GM23338 (cell line): ENCODE measurements at regions not wholly inside any gene's neighbourhood (a gene's known extent, or its start where the extent isn't known, plus 50 kb on each side); places are given as distances from the start of the nearest gene placed in this dataset.

Source experiments
- POLR2AphosphoS5 ChIP-seq: IDR thresholded peaks from 2 replicates; pipeline ENCODE4 v1.6.1; 2016; ENCODE audit warnings: antibody characterized with exemption, low read depth
- TF ChIP-seq, protein P1 (sequence below): fragments of 250-450 bp; sonication (Bioruptor Pico); IDR thresholded peaks from 2 replicates; pipeline ENCODE4 v1.5.0; 2020; ENCODE audit warnings: mild to moderate bottlenecking, moderate library complexity
- TF ChIP-seq, protein P2 (sequence below): IDR thresholded peaks from 2 replicates; pipeline ENCODE4 v1.6.1; 2016; ENCODE audit warnings: antibody characterized with exemption
- TF ChIP-seq, protein P3 (sequence below), 2 experiments: fragments of 200-600 bp in 1 of 2; sonication (generic) in 1 of 2; conservative IDR thresholded peaks; 2 replicates each; pipeline versions ENCODE4 v1.5.1 to v1.6.1; 2016 to 2017; ENCODE audit warnings: antibody characterized with exemption in 2 of 2, low read depth in 2 of 2, mild to moderate bottlenecking in 2 of 2, moderate library complexity in 1 of 2

DNA sequence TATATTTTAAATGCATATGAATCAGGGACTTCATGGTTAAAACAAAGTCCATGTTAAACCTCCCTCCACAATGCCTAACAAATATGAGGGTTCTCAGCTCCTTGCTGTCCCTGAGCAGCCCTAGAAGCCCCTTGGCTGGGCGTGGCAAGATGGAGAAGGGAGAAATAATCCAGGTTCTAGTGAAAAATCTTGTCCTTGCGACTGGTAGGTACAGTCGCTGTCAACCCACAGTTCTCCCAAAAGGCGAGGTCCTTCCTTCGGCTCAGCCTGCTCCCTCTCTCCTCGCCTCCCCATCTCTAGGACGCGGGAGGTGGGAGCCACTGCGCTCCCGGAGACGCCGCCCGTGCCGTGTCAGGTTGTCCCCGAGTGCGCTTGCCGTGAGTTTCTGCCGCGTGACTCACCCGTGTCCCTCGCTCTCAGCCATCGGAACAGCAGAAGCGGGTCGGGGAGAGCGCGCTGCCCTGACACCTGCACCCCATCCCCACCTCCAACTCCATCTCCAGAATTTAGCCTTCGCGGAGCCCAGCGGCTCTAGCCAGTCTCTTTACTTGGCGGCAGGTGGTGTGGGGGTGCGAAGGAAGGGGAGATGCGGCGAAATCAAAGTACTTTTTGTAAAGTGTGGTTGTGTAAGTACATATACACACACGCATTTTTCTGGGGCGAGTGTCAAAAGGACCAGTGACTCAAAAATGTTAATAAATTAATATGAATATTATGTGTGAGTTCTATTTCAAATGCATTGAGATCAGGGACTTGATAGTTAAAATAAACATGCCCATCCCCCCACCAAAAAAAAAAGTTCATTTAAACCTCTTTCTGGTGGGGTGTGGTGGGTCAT, 65.1 kb upstream of the TMEM17 start (continued):
- TF ChIP-seq, protein P1, sequence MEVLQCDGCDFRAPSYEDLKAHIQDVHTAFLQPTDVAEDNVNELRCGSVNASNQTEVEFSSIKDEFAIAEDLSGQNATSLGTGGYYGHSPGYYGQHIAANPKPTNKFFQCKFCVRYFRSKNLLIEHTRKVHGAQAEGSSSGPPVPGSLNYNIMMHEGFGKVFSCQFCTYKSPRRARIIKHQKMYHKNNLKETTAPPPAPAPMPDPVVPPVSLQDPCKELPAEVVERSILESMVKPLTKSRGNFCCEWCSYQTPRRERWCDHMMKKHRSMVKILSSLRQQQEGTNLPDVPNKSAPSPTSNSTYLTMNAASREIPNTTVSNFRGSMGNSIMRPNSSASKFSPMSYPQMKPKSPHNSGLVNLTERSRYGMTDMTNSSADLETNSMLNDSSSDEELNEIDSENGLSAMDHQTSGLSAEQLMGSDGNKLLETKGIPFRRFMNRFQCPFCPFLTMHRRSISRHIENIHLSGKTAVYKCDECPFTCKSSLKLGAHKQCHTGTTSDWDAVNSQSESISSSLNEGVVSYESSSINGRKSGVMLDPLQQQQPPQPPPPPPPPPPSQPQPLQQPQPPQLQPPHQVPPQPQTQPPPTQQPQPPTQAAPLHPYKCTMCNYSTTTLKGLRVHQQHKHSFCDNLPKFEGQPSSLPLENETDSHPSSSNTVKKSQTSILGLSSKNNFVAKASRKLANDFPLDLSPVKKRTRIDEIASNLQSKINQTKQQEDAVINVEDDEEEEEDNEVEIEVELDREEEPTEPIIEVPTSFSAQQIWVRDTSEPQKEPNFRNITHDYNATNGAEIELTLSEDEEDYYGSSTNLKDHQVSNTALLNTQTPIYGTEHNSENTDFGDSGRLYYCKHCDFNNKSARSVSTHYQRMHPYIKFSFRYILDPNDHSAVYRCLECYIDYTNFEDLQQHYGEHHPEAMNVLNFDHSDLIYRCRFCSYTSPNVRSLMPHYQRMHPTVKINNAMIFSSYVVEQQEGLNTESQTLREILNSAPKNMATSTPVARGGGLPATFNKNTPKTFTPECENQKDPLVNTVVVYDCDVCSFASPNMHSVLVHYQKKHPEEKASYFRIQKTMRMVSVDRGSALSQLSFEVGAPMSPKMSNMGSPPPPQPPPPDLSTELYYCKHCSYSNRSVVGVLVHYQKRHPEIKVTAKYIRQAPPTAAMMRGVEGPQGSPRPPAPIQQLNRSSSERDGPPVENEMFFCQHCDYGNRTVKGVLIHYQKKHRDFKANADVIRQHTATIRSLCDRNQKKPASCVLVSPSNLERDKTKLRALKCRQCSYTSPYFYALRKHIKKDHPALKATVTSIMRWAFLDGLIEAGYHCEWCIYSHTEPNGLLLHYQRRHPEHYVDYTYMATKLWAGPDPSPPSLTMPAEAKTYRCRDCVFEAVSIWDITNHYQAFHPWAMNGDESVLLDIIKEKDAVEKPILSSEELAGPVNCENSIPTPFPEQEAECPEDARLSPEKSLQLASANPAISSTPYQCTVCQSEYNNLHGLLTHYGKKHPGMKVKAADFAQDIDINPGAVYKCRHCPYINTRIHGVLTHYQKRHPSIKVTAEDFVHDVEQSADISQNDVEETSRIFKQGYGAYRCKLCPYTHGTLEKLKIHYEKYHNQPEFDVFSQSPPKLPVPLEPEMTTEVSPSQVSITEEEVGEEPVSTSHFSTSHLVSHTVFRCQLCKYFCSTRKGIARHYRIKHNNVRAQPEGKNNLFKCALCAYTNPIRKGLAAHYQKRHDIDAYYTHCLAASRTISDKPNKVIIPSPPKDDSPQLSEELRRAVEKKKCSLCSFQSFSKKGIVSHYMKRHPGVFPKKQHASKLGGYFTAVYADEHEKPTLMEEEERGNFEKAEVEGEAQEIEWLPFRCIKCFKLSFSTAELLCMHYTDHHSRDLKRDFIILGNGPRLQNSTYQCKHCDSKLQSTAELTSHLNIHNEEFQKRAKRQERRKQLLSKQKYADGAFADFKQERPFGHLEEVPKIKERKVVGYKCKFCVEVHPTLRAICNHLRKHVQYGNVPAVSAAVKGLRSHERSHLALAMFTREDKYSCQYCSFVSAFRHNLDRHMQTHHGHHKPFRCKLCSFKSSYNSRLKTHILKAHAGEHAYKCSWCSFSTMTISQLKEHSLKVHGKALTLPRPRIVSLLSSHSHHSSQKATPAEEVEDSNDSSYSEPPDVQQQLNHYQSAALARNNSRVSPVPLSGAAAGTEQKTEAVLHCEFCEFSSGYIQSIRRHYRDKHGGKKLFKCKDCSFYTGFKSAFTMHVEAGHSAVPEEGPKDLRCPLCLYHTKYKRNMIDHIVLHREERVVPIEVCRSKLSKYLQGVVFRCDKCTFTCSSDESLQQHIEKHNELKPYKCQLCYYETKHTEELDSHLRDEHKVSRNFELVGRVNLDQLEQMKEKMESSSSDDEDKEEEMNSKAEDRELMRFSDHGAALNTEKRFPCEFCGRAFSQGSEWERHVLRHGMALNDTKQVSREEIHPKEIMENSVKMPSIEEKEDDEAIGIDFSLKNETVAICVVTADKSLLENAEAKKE (CRISPR knock-in tag): no peak
- TF ChIP-seq, protein P2, sequence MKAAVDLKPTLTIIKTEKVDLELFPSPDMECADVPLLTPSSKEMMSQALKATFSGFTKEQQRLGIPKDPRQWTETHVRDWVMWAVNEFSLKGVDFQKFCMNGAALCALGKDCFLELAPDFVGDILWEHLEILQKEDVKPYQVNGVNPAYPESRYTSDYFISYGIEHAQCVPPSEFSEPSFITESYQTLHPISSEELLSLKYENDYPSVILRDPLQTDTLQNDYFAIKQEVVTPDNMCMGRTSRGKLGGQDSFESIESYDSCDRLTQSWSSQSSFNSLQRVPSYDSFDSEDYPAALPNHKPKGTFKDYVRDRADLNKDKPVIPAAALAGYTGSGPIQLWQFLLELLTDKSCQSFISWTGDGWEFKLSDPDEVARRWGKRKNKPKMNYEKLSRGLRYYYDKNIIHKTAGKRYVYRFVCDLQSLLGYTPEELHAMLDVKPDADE: no peak
- TF ChIP-seq POLR2AphosphoS5: no peak
- TF ChIP-seq, protein P3, sequence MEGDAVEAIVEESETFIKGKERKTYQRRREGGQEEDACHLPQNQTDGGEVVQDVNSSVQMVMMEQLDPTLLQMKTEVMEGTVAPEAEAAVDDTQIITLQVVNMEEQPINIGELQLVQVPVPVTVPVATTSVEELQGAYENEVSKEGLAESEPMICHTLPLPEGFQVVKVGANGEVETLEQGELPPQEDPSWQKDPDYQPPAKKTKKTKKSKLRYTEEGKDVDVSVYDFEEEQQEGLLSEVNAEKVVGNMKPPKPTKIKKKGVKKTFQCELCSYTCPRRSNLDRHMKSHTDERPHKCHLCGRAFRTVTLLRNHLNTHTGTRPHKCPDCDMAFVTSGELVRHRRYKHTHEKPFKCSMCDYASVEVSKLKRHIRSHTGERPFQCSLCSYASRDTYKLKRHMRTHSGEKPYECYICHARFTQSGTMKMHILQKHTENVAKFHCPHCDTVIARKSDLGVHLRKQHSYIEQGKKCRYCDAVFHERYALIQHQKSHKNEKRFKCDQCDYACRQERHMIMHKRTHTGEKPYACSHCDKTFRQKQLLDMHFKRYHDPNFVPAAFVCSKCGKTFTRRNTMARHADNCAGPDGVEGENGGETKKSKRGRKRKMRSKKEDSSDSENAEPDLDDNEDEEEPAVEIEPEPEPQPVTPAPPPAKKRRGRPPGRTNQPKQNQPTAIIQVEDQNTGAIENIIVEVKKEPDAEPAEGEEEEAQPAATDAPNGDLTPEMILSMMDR (conservative IDR thresholded peaks at IDR 0.05; ENCODE audit: low read depth in 2 of 2): no peak
